Fibroblast of the aortic adventitia (primary cell): ENCODE measurements at regions not wholly inside any gene's neighbourhood (a gene's known extent, or its start where the extent isn't known, plus 50 kb on each side); places are given as distances from the start of the nearest gene placed in this dataset.
A peak's percentile ranks its signal among the peaks of the same experiment; 100 is the strongest.

Experiments
- DNase-seq: peaks from one replicate; pipeline ENCODE4 v3.0.0-alpha.2; 2010; ENCODE audit warnings: low read depth
- H3K4me3 ChIP-seq: 2 replicates; pipeline ENCODE4 v1.5.1; 2011; ENCODE audit warnings: low read depth, mild to moderate bottlenecking, control low read depth, low read length, moderate library complexity
- CTCF ChIP-seq: IDR thresholded peaks from 2 replicates; pipeline ENCODE4 v1.5.1; 2011; ENCODE audit warnings: mild to moderate bottlenecking, low read length, control low read depth, inconsistent platforms; ENCODE audit not compliant: insufficient read depth

GRCh38 chr1:181313466-181313865 lies 169.9 kb upstream of the CACNA1E start:
- no peak for DNase-seq
- TF ChIP-seq CTCF: no peak
- H3K4me3 ChIP-seq: no peak overlapping the region

- TF ChIP-seq CTCF: no peak
- H3K4me3 ChIP-seq: no peak overlapping the region
- DNase-seq: no peak
Observed at GRCh38 chr1:181314010-181314409, 169.3 kb upstream of the CACNA1E start.

DNA sequence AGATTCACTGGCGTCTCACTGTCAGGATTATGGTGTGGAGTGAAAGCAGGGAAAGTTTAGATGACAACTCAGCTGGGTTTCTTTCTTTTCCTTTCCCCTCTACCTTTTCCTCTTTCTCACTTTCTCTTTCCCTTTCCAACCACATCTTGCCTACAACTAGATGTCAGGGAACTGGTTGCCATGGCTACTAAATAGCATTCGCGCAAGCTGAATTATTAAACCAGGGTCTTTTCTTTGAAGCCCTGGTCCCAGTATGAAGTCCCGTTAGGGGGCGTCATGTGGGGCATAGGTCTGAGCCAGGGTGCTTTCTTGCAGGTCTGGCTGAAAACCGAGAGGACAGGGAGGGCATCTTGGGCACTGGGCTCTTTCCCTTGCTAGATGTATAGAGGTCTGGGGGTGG lies 168.4 kb upstream of the CACNA1E start:
- DNase-seq: no peak
- no peak for TF ChIP-seq CTCF
- no peak overlapping the region for H3K4me3 ChIP-seq

- no peak overlapping the region for H3K4me3 ChIP-seq
- no peak for TF ChIP-seq CTCF
- no peak for DNase-seq
Observed at GRCh38 chr1:181317261-181317930, 165.9 kb upstream of the CACNA1E start.

DNA sequence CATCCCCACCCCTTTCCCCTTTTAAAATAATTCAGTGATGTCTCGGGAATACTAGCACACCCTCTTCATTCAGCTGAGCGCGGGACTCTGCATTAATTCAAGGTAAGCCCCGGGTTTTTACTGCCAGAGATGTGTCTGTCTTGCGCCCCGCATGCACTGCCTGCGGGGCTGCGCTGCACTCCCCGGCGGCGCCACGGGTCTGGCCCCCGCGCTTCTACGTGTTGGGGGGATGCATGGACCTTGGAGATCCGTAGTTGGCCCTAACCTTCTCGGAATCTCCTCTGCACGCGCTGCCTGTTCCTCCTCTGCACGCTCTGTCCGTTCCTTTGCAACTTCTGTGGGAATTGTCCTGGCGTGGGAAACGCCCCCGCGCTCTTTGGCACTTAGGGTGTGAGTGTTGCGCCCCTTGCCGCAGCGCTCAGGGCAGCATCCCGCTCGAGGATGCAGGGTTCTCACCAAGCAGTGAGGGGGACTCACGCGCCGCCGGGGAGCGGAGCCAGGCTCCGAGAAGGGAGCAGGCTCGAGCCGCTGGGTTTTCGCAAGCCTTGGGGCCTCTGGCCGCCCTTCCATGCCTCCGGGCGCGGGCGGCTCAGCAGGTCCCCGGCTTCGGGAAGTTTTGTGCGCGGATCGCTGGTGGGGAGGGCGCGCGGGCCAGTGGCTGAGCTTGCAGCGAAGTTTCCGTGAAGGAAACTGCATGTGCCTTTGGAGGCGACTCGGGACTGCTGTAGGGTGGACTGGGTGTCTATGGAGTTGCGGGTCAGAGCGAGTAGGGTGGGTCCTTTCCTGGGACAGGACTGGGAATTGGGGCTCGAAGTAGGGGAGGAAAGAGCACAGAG lies 165.1 kb upstream of the CACNA1E start:
- TF ChIP-seq CTCF: no peak

GRCh38 chr1:181318858-181319235 lies 164.5 kb upstream of the CACNA1E start:
- TF ChIP-seq CTCF: no peak
- peak; percentile 9 for DNase-seq
- no peak overlapping the region for H3K4me3 ChIP-seq

More for the DNA sequence above, 165.1 kb upstream of the CACNA1E start:
- DNase-seq: no peak
- H3K4me3 ChIP-seq: no peak overlapping the region
